Upper lobe of left lung (tissue), 4 donors: ENCODE measurements at regions not wholly inside any gene's neighbourhood (a gene's known extent, or its start where the extent isn't known, plus 50 kb on each side); places are given as distances from the start of the nearest gene placed in this dataset.

Source experiments
- CTCF ChIP-seq, 6 experiments: fragments of 450-650 bp in 4 of 6; fragments of 200-600 bp in 2 of 6; sonication (generic) in 2 of 6; IDR thresholded peaks; one replicate each; pipeline ENCODE4 v1.5.1; 2016 to 2019; ENCODE audit warnings: antibody characterized with exemption in 6 of 6
- EP300 ChIP-seq, 4 donors: sonication (generic); formaldehyde crosslinking; IDR thresholded peaks; one replicate each; pipeline ENCODE4 v1.5.1; 2017; ENCODE audit warnings: antibody characterized with exemption in 4 of 4, control low read depth in 2 of 4
- POLR2A ChIP-seq, 4 donors: fragments of 450-650 bp; IDR thresholded peaks; one replicate each; pipeline ENCODE4 v1.5.1; 2016 to 2017; ENCODE audit warnings: antibody characterized with exemption in 4 of 4, mild to moderate bottlenecking in 2 of 4
- POLR2AphosphoS5 ChIP-seq, 2 donors: sonication (generic); formaldehyde crosslinking; IDR thresholded peaks; one replicate each; pipeline ENCODE4 v1.5.1; 2017; ENCODE audit warnings: antibody characterized with exemption in 2 of 2

GRCh38 chr10:90062786-90063185 lies 361.4 kb downstream of the KIF20B start:
- no peak for TF ChIP-seq CTCF (IDR thresholded peaks at IDR 0.05)
- TF ChIP-seq EP300 (IDR thresholded peaks at IDR 0.05) = no peak
- no peak for TF ChIP-seq POLR2AphosphoS5 (IDR thresholded peaks at IDR 0.05)
- TF ChIP-seq POLR2A (IDR thresholded peaks at IDR 0.05) = no peak
